ENCODE measurements at regions not wholly inside any gene's neighbourhood (a gene's known extent, or its start where the extent isn't known, plus 50 kb on each side); places are given as distances from the start of the nearest gene placed in this dataset.

- Histone ChIP-seq H3K36me3 (ENCODE audit: control insufficient read depth, insufficient read depth, low read length) (no peaks in the 10 kb centered on the region), H3K4me3 (replicated peaks; ENCODE audit: low read depth, low read length) (no peak overlapping the region), H3K27me3 (replicated peaks; ENCODE audit: control insufficient read depth, insufficient read depth, low read length) (no peaks in the 10 kb centered on the region)
- TF ChIP-seq CTCF (IDR thresholded peaks at IDR 0.05; ENCODE audit: insufficient read depth, low read length, poor library complexity, severe bottlenecking): no peak
- DNase-seq (ENCODE audit: extremely low read depth, insufficient read length): no peak
These were observed 131.7 kb upstream of the CREB1 start for GRCh38 chr2:207397917-207398655.

GRCh38 chr2:207399301-207399700, 130.5 kb upstream of the CREB1 start:
- TF ChIP-seq CTCF (IDR thresholded peaks at IDR 0.05; ENCODE audit: insufficient read depth, low read length, poor library complexity, severe bottlenecking): no peak
- DNase-seq (ENCODE audit: extremely low read depth, insufficient read length): no peak
- Histone ChIP-seq H3K36me3 (ENCODE audit: control insufficient read depth, insufficient read depth, low read length) (no peaks in the 10 kb centered on the region), H3K27me3 (replicated peaks; ENCODE audit: control insufficient read depth, insufficient read depth, low read length) (no peaks in the 10 kb centered on the region), H3K4me3 (replicated peaks; ENCODE audit: low read depth, low read length) (no peak overlapping the region)

GRCh38 chr2:207401338-207401737, 128.4 kb upstream of the CREB1 start:
- Histone ChIP-seq H3K27me3 (replicated peaks; ENCODE audit: control insufficient read depth, insufficient read depth, low read length) (no peaks in the 10 kb centered on the region), H3K36me3 (ENCODE audit: control insufficient read depth, insufficient read depth, low read length) (no peaks in the 10 kb centered on the region)
- no peak for DNase-seq (ENCODE audit: extremely low read depth, insufficient read length)

GRCh38 chr2:207403141-207403540, 126.6 kb upstream of the CREB1 start:
- Histone ChIP-seq H3K27me3 (replicated peaks; ENCODE audit: control insufficient read depth, insufficient read depth, low read length) (no peaks in the 10 kb centered on the region), H3K36me3 (ENCODE audit: control insufficient read depth, insufficient read depth, low read length) (no peaks in the 10 kb centered on the region), H3K4me3 (replicated peaks; ENCODE audit: low read depth, low read length) (no peak overlapping the region)
- no peak for TF ChIP-seq CTCF (IDR thresholded peaks at IDR 0.05; ENCODE audit: insufficient read depth, low read length, poor library complexity, severe bottlenecking)
- no peak for DNase-seq (ENCODE audit: extremely low read depth, insufficient read length)

More at GRCh38 chr2:207401338-207401737, 128.4 kb upstream of the CREB1 start:
- TF ChIP-seq CTCF (IDR thresholded peaks at IDR 0.05; ENCODE audit: insufficient read depth, low read length, poor library complexity, severe bottlenecking): no peak
- no peak overlapping the region for H3K4me3 ChIP-seq (replicated peaks; ENCODE audit: low read depth, low read length)

- no peak for DNase-seq (ENCODE audit: extremely low read depth, insufficient read length)
- H3K27me3 ChIP-seq (replicated peaks; ENCODE audit: control insufficient read depth, insufficient read depth, low read length): no peaks in the 10 kb centered on the region
- no peak overlapping the region for H3K4me3 ChIP-seq (replicated peaks; ENCODE audit: low read depth, low read length)
- H3K36me3 ChIP-seq (ENCODE audit: control insufficient read depth, insufficient read depth, low read length): no peaks in the 10 kb centered on the region
- TF ChIP-seq CTCF (IDR thresholded peaks at IDR 0.05; ENCODE audit: insufficient read depth, low read length, poor library complexity, severe bottlenecking): no peak
These were observed 125.8 kb upstream of the CREB1 start for GRCh38 chr2:207403950-207404349.

GRCh38 chr2:207405150-207405549, 124.6 kb upstream of the CREB1 start:
- no peak for DNase-seq (ENCODE audit: extremely low read depth, insufficient read length)
- Histone ChIP-seq H3K4me3 (replicated peaks; ENCODE audit: low read depth, low read length) (no peak overlapping the region), H3K36me3 (ENCODE audit: control insufficient read depth, insufficient read depth, low read length) (no peaks in the 10 kb centered on the region), H3K27me3 (replicated peaks; ENCODE audit: control insufficient read depth, insufficient read depth, low read length) (no peaks in the 10 kb centered on the region)
- no peak for TF ChIP-seq CTCF (IDR thresholded peaks at IDR 0.05; ENCODE audit: insufficient read depth, low read length, poor library complexity, severe bottlenecking)
